ENCODE measurements at regions not wholly inside any gene's neighbourhood (a gene's known extent, or its start where the extent isn't known, plus 50 kb on each side); places are given as distances from the start of the nearest gene placed in this dataset.

- no peak for TF ChIP-seq CTCF (conservative IDR thresholded peaks at IDR 0.05; ENCODE audit: low read depth, low read length)
- H3K4me3 ChIP-seq (ENCODE audit: low read depth, low read length): no peak overlapping the region
- peak; percentile 61 for DNase-seq (ENCODE audit: low read depth)
Observed at GRCh38 chr1:94646786-94647555, 105.4 kb upstream of the F3 start.

- no peak overlapping the region for H3K4me3 ChIP-seq (ENCODE audit: low read depth, low read length)
- no peak for TF ChIP-seq CTCF (conservative IDR thresholded peaks at IDR 0.05; ENCODE audit: low read depth, low read length)
- DNase-seq (ENCODE audit: low read depth): peak; percentile 95
Observed at GRCh38 chr1:94646141-94646643, 104.6 kb upstream of the F3 start.

- no peak for TF ChIP-seq CTCF (conservative IDR thresholded peaks at IDR 0.05; ENCODE audit: low read depth, low read length)
- no peak for DNase-seq (ENCODE audit: low read depth)
Observed at GRCh38 chr1:94644352-94644751, 102.8 kb upstream of the F3 start.

GRCh38 chr1:94643819-94644218 lies 102.3 kb upstream of the F3 start:
- no peak for DNase-seq (ENCODE audit: low read depth)
- TF ChIP-seq CTCF (conservative IDR thresholded peaks at IDR 0.05; ENCODE audit: low read depth, low read length): no peak
- no peak overlapping the region for H3K4me3 ChIP-seq (ENCODE audit: low read depth, low read length)

More at GRCh38 chr1:94644352-94644751, 102.8 kb upstream of the F3 start:
- H3K4me3 ChIP-seq (ENCODE audit: low read depth, low read length): no peak overlapping the region

DNA sequence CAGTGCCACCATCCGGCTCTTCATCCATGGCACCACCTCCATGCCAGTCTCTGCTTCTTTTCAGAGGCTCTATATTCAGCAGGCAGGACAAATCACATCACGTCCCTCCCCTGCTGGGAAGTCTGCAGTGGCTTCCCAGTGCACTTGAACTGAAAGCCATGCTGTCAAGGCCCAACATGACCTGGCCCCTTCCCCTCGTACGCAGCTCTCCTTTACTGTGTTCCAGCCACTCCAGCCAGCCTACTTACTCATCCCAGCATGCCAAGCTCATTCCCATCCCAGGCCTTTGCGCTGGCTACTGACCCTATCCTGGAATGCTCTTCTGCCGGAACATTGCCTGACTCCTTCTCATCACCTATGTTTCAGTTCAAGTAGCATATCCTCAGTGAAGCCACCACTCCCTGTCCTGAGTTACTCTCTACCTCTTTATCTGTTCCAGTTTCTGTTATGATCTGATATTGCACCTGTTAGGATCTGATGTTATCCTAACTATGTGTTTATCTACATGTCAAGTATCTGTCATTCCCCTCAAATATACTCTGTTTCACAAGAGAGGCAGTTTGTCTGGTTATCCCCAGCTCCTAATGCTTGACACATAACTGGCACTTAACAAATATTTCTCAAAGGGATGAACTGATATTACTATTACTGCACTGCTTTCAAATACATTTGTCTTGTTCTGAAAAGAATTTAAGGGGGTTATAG lies 101.2 kb upstream of the F3 start:
- no peak for TF ChIP-seq CTCF (conservative IDR thresholded peaks at IDR 0.05; ENCODE audit: low read depth, low read length)
- no peak for DNase-seq (ENCODE audit: low read depth)
- no peak overlapping the region for H3K4me3 ChIP-seq (ENCODE audit: low read depth, low read length)

GRCh38 chr1:94641990-94642389 lies 100.4 kb upstream of the F3 start:
- TF ChIP-seq CTCF (conservative IDR thresholded peaks at IDR 0.05; ENCODE audit: low read depth, low read length): no peak
- DNase-seq (ENCODE audit: low read depth): no peak
- no peak overlapping the region for H3K4me3 ChIP-seq (ENCODE audit: low read depth, low read length)

Measured in choroid plexus epithelial cell (primary cell).